HG02973 (cell line): ENCODE measurements at regions not wholly inside any gene's neighbourhood (a gene's known extent, or its start where the extent isn't known, plus 50 kb on each side); places are given as distances from the start of the nearest gene placed in this dataset.
"Not testable (repeated sequence)": the region's sequence is repeated elsewhere in the genome, so short reads cannot be mapped to it uniquely, and the experiment has no call there.

Source experiments
- ATAC-seq: cut with Tn5 transposase; IDR thresholded peaks from one replicate; pipeline ENCODE4 v1.9.1; 2021; ENCODE audit warnings: moderate library complexity; ENCODE audit not compliant: unreplicated experiment

DNA sequence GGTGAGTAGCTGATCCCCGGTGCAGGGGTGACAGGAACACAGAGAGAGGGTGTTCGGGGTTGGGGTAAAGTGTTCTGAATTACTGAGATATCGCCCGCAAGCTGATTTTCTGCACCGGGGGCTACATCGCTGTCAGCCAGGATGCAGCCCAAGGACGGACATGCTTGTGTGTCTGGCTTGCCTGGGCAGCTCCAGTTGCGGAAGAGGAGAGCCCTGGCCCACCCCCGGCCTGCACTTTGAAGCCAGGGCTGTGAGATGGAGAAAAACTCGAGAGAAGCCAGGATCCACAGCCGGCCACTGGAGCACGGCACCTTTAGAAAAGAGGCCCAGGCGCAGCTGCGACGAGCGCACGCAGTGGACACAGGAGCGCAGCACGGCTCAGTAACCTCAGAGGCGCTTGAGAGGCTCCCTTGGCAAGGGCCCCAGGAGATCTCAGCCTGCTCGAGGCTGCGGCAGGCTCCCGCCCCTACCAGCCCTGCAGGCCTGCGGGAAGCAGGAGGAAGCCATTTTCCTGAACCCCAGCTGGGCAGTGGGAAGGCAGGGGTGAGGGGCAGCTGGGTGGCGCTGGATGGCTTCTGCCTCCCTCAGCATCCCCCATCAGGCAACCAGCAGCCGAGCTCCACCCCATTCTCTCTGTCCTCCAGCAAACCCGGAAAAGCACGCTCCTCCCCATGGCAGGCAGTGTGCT is 59.2 kb downstream of the C9orf50 start:
- no peak for ATAC-seq

DNA sequence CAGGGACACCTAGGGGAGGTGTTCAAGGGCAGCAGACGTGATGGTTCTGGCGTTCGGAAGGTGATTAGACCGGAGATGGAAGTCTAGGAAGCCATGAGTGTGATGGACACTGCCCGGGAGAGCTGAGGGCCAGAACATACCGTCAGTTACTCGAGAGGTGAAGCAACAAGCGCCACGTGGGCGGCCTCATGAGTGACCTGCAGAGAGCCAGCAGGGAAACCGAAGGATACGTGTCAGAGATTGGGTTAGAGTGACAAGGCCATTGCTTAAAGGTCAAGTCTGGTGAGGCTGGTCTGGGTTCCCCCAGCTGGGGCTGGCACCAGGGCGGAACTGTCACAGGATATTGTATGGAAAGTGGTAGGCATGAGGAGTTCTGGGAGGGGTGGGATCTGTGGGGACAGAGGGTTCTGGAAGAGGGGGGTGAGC is 60.0 kb downstream of the C9orf50 start:
- ATAC-seq = no peak

DNA sequence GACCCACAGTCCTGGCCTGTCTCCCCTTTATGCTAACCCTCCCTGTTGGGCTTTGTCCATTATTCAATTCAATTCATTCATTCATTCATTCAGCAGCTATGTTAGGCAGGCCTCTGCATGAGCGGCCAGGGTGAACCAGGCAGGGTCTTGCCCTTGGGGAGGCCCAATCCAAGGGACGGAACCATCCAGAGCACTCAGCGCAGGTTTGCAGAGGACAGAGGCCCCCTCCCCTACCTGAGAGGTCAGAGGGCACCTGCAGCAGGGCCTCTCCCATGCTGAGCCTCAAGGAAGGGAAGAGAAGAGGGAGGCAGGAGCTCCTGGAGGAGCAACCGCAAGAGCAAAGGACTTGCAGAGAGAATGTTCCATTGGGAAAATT is 61.4 kb downstream of the C9orf50 start:
- ATAC-seq = no peak

DNA sequence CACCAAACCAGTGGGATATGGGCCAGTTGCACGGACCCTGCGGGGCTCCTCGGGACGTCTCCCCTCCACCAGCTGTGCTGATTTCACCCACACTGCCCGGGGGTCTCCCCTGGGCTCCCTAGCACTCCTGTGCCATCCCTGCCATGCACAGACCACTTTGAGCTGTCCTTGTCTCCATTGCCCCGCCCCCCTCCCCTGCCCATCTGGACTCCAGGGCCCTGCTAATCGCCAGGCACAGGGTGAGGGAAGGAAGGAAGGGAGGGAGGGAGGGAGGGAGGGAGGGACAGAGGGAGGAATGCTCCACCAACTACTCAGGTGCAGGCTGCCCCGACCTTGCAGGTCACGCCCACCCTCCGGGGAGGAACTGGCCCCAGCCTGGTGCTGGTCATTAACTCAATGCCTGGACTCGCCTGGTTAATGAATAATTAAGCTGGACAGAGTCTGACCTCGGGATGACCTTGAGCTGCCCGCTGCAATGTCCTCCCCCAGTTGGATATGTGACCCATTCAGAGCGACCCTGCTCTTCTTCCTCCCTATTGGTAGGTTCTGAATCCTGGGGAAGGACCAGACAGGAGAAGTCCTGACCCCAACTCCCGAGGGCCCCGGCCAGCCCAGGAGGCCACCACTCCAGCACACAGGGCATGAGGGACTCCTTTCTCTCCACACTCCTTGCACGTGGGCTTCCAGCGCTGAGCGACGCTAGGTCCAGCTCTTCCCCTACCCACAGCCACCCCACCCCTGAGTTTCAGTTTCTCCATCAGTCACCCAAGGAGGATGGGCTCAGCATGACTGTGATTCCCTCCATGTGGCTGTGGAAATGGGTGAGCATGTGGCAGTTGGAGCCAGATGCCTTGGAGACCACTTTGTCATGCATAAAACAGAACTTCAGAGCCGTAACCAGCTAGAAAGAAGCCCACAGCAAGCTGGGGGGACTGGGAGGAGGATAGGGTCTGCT is 62.1 kb downstream of the C9orf50 start:
- no peak for ATAC-seq

DNA sequence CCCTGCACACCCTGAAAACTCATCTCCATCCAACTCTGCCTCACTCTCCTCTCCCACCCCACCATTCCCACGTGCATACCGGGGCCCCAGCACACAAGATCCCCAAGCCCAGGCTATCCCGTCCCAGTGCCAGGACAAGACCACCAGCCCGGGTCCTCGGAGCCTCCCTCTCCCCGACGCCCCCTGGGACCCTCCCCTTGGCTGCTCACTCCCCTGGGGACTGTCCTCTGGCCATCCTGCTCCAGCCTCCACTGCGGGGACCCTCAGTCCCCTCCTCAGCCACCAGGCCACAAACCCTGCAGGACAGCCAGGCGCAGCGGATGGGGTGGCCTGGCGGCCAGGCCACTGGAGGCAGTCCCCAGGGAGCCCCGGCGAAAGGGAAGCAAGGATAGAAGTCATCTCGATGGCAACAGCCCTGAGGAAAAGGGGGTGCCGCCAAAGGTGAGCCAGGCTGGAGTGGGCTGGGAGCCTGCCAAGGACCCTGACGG is 62.8 kb downstream of the C9orf50 start:
- ATAC-seq = no peak

DNA sequence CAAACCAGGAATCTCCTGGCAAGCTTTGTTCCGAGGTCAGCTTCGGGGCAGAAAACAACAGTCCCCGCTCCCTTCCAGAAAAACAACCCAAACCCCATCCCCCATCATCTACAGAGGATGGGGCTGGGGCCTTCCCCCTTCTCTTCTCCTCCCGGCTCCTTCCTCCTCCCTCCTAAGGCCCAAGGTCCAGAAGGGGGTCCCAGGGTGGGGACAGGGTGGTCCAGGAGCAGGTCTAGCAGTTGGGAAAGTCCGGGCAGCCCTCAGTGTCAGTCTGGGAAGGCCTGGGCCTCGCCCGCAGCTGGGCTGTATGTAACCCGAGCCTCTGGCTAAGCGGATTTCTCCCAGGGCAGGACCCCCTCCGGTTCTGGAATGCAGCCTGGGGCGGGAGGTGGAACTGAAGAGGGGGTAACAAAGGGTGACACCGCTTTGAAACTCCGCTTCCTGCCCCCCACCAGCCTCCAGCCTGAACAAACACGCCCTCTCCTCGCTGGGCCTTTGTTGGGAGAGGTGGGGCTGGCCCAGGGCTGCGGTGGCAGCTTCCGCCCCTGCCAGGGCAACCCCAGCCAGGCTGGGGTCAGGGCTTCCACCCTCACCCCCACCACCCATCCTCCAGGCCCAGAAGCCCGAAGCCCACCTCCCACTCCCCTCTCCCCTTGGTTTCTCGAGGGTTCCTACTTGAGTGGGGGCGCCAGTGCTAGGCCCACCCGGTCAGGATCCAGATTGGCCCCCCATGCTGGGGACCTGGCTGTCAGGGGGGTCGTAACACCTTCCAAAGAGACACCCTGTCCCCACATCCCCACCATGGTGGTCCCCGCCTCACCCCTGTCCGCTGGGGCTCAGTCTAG is 63.5 kb downstream of the C9orf50 start:
- ATAC-seq = no peak

DNA sequence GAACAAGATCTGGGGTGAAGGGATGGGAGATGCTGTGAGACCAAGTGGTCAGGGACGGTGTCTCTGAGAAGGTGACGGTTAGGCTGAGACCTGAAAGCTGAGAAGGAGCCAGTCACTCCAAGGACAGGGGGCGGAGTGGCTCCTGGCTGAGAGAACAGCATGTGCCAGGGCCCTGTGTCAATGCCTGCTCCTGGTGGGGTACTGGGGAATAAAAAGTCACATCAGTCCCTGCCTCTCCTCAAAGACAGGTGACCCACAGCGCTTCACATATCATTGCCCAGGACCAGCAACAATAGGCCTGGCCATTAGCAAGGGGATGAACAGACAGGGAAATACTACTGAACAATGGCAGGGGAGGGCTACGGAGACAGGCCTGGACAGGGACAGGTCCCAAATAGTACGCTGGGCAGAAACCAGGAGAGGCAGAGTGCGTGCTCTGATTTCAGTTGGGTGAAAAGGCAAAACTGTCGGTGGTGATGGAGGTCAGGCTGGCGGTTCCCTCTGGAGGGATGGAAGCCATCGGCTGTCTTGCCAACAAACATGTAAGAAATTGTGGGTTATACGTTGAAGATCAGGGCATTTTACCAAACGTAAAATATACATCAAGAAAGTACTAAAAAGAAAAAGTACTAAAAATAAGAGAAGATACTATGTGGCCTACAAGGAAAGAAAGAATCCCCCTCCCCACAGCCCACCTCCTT is 64.3 kb downstream of the C9orf50 start:
- ATAC-seq = no peak

DNA sequence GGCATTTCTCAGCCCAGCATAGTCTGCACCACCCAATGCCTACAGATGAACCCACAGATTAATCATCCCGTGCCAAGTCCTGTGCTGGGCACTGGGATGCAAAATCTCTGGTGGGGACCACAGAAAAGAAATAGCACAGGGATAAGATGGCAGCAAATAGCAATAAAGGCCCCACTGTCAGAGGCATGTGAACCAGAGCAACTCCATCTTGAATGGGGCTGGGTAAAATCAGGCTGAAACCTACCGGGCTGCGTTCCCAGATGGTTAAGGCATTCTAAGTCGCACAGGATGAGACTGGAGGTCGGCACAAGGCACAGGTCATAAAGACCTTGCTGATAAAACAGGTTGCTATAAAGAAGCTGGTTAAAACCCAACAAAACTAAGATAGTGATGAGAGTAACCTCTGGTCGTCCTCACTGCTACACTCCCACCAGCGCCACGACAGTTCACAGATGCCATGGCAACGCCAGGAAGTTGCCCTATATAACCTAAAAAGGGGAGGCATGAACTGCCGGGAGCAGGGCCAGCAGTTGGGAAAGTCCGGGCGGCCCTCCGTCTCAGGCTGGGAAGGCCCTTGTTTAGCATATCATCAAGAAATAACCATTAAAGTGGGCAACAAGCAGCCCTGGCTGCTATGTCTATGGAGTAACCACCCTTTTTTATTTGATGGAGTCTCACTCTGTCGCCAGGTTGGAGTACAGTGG is 65.2 kb downstream of the C9orf50 start:
- ATAC-seq = no peak

DNA sequence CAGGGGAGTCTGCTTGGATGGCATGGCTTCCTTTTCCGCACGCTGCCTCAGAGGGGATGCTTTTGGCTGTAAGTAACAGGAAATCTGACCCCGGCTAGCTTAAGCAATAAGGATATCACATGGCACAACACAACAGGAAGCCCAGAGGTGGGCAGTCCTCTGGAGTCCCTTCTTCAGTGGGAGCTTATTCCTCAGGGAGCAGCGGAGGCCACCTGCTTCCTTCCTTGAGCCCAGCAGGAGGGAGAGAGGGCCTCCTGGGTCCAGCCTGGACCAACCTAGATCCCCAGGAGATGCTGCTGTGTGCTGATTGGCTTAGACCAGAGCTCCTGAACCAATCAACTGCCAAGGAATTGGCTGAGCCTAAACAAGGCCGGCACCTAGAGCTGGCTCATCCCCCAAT is 66.3 kb downstream of the C9orf50 start:
- no peak for ATAC-seq

DNA sequence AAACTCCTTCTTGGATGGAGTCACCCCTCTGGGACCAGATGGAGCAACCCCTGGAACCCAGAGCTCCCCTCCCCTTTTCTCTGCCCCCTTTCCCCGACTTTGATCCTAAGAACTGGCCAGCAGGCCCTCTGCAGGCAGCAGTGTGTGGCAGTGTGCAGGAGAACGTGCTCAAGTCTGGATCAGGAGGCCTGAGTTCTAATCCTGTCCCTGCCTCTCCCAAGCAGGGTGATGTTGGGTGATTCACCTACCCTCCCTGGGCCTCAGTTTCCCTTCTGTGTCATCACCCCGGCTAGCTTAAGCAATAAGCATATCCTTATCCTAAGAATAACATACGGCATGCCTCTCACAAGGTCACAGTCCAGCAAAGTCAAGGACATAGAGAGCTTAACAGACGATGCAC is 67.6 kb downstream of the C9orf50 start:
- ATAC-seq = no peak

DNA sequence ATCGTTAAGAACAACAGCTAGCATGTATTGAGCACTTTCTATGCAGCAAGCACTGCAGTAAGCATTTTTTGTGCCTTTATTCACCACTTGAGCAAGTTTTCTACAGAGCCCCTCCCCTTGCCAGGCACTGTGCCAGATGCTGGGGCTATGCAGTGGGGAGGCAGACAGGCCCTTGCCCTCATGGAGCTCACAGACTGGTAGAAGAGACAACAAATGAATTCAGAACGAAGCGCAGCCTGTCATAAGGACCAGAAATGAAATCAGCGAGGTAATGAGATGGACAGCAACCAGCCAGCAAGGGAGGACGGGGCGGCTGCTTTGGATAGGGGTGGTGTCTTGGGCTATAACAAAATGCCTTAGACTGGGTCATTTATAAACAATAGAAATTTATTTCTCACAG is 68.8 kb downstream of the C9orf50 start:
- no peak for ATAC-seq

DNA sequence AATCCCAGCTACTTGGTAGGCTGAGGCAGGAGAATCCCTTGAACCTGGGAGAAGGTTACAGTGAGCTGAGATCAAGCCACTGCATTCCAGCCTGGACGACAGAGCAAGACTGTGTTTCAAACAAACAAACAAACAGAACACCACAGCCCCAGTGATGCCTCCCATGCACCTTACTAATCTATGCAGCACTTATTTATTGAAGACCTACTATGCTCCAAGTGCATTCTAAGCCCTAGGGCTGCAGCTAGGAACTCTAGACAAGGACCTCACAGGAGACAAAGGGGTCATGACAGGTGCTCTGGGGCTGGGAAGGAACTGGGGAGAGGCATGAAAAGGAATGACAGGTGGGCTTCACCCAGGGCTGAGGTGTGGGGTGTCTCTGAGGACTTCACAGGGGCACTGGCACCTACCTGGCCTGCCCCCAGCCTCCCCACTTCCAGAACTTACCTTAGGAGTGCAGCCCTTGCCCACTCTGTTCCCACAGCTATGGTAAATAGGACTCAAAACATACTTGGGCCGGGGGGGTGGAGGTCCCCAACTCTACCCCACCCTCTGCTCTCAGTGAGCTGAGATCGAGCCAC is 69.4 kb downstream of the C9orf50 start:
- ATAC-seq = no peak

DNA sequence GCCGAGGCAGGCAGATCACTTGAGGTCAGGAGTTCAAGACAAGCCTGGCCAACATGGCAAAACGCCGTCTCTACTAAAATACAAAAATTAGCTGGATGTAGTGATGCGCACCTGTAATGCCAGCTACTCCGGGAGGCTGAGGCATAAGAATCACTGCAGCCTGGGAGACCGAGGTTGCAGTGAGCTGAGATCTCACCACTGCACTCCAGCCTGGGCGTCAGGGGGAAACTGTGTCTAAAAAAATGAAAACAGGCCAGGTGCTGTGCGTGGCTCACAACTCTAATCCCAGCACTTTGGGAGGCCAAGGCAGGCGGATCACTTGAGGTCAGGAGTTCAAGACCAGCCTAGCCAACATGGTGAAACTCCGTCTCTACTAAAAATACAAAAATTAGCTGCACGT is 69.9 kb downstream of the C9orf50 start:
- ATAC-seq = not testable (repeated sequence)

DNA sequence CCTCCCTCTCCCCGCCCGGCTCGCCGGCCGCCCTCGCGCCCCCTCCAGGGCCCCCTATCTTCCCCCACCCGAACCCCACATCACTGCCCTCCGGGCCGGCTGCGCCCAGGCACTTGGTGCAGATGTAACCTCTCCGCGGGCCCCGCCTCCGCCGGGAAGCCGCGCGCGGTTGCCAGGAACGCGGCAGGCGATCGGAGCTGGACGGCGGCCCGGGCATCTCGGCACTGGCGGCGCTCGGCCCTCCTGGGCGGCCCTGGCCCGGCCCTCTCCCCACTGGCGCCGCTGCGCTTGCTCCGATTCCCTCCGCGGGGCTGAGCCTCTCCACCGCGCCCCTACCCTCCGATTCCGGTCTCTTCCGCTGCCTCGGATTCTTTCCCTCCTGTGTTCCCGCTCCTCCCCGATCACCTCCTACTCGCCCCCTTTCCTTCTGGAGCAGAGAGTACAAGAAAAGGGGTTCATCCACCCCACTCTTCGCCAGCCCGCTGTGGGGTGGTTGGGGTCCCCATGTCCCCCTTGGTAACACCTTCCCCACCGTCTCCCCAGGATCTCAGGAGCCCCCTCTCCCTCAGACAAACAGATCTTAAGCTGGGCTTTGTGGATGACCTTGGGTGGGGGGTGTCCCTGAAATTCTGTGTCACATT is 70.6 kb downstream of the C9orf50 start:
- ATAC-seq = no peak

DNA sequence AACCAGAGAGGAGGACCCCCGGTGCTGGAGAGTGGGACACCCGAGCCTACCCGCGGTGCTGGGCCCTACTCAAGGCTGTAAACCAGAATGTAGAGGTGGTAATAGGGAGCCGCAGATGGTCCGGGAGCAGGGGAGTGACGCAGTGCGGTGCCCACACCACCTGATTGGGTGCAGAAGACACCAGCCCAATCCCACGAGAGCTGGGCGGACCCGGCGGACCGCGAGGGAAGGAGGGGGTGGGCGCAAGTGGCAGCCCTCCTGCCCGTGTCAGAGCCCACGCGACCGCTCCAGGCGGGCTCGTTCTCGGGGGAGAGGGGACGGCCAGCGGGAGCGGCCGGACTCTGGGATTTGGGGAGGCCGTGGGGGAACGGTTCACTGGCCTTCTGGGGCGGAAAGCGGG is 71.2 kb downstream of the C9orf50 start:
- no peak for ATAC-seq

DNA sequence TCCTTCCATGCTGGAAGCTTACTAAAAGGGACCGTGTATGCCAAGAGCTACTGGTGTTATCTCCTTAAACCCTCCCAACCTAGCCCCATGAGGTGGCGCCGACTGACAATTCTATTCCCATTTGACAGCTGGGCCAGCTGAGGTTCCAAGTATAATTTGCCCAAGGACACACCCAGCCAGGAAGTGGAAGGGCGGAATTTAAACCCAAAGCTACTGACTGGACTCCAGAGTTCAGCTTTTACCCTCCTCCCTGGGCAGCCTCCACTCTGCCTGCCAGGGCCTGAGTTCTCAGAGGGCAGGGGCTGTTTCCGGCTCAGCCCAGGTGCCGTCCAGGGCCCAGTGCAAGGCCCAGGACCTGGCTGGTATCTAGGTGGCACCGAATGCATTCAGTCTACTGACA is 71.8 kb downstream of the C9orf50 start:
- no peak for ATAC-seq

DNA sequence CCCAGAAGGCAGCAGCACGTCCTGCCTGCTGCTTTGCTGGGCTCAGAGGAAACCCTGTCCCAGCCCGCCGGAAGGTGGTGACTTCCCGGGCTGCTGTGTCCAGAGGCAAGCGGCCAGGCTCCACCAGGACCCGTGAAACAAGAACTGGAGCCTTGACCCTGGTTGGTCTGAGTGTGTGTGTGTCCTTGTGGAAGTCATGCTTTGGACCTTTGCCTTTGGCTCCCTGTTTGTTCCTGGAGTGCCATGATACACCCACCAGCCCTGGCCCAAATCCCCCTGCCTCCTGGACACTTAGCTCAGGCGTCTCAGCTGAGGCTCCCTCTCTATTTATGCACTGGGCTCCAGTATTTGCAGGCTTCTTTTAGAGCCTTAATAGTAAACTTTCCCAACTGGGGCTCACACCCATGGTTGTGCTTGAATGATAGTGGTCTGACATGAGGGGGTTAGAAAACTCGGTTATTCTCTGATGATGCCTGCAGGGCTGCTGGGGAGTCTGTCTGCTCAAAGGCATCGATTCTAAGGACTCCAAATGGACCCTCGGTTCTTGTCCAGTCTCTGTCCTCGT is 72.2 kb downstream of the C9orf50 start:
- no peak for ATAC-seq

DNA sequence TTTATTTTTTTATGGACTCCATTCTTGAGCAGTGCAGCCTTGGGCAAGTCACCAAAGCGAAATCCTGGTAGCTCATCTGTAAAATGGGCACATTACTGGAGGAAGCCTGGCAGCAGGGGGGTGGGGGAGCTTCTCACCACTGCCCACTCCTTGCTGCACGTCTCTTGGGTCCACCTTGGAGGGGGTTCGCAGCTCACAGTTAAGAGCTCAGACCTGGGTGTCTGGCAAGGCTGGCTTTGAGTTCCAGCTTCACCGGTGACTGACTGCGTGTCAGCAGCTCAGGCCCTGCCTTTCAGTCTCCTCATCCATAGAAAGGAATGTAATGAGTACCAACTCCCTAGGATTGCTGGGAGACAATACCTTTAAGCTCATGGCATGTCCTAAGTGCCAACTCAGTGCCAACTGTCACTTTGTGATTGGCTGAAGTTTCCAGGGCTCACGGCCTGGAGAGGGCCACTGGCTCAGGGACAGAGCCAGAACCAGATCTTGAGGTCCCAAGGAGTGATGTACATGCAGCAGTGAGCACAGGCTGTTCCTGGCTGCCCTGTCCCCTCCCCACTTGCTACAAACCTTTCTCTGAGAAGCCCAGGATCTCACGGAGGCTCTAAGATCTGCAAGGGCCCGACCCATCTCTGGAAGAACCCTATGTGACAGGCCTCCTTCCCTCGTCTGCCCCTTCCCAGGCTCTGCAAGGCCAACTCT is 72.9 kb downstream of the C9orf50 start:
- ATAC-seq = no peak
